HFF-Myc (cell line): ENCODE measurements at regions not wholly inside any gene's neighbourhood (a gene's known extent, or its start where the extent isn't known, plus 50 kb on each side); places are given as distances from the start of the nearest gene placed in this dataset.

Experiments used
- DNase-seq: peaks from one replicate; pipeline ENCODE4 v3.0.0-alpha.2; 2011; ENCODE audit warnings: low read depth; ENCODE audit errors: extremely low read depth
- H3K4me3 ChIP-seq: replicated peaks from 2 replicates; pipeline ENCODE4 v1.5.1; 2011; ENCODE audit warnings: low read depth, mild to moderate bottlenecking, control low read depth, low read length
- TF ChIP-seq, protein P1 (sequence below): IDR thresholded peaks from 2 replicates; pipeline ENCODE4 v1.5.1; 2012; ENCODE audit warnings: mild to moderate bottlenecking, low read depth, low read length, control low read depth; ENCODE audit errors: missing control alignments

DNA sequence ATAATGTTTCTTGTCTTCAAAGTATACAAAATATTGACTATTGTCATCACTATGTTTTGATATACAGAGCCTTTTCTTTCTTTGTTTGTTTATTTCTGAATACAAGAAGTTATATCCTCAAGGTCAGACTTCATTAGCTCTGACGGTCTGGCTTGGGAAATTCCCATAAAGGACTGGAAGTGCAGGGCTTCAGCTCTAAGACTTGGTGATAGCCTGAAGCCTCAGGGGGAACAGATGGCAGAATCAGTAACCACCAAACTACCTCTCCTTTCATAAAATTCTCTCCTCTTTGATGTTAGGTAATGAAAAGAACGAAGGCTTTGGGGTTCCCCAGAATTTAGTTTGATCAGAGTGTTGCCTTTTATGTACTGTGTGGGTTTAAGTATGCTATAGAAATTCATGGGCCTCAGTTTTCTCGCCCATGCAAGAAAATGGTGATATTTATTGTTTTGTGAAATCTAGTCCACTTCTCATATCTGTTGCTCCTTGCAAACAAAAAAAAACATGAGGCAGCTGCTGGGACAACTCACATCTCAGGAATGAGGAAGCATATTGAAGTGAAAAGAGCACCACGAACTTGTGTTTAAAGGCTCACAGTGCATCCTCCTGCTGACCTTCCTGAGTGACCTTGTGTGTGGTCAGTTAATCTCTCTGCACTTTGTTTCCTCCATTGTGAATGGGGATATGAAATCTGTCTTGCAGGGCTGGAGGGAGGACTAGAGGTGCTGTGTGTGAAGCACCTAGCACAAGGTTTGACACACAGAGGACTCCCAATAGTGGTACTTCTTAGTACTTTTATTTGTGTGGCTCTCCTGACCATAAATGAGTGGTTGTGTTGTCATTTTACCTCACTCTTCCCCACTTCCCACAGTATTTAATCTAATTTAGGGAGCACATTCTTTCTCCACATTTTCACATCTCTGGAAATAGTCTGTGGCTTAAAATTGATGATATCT, 569.8 kb upstream of the IL12A start:
- TF ChIP-seq, protein P1, sequence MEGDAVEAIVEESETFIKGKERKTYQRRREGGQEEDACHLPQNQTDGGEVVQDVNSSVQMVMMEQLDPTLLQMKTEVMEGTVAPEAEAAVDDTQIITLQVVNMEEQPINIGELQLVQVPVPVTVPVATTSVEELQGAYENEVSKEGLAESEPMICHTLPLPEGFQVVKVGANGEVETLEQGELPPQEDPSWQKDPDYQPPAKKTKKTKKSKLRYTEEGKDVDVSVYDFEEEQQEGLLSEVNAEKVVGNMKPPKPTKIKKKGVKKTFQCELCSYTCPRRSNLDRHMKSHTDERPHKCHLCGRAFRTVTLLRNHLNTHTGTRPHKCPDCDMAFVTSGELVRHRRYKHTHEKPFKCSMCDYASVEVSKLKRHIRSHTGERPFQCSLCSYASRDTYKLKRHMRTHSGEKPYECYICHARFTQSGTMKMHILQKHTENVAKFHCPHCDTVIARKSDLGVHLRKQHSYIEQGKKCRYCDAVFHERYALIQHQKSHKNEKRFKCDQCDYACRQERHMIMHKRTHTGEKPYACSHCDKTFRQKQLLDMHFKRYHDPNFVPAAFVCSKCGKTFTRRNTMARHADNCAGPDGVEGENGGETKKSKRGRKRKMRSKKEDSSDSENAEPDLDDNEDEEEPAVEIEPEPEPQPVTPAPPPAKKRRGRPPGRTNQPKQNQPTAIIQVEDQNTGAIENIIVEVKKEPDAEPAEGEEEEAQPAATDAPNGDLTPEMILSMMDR = no peak
- no peak for DNase-seq

DNA sequence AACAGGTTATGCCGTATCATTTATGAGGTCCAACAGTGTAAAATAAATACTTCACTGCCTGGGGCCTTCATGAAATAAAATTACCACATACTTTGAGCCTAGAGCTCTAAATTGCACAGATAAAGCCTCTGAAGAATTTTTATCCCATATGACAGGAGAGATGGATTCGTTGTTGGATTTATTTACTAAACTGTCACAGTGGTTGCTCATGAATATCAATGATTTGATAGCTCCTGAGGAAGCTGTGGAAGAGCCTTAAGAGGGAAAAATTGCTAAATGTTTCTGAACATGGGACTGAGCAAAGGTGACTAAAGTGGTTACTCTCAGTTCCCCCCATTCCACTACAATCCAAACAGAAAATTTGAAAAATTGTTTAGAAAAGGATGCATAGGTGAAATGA, 558.9 kb upstream of the IL12A start:
- no peak overlapping the region for H3K4me3 ChIP-seq
- no peak for DNase-seq
- TF ChIP-seq, protein P1 = no peak

More for the DNA sequence above, 569.8 kb upstream of the IL12A start:
- H3K4me3 ChIP-seq = no peak overlapping the region

DNA sequence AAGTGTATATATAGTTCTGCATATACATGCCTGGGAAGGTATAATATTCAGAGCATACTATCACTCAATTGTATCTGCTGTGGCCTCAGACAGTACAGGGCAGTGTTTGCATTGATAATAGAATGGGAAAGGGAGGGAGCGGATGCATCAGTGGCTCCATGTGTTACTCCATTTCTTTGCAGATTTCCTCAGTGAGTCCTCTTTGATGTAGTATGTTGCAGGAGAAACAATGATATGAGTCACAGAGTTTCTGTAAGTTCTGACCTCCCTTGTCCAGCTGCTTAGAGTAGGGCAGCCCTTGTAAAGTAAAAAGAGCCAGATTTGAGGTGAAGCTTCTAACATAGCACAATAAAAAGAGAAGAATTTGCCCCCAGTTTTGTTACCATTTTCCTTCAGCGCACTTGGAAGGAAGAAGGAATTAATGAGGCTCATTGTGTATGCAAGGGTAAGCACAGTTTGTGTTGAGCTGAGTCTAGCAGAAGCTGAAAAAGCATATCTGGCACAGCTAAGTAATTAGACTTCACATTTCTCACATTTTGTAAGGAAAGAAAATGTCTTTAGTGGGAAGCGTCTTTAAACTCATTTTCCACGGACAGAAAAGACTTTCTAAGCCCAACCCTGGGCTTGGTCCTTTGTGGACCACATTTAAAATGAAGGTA, 555.8 kb upstream of the IL12A start:
- TF ChIP-seq, protein P1 = no peak
- H3K4me3 ChIP-seq = no peak overlapping the region
- DNase-seq = no peak

DNA sequence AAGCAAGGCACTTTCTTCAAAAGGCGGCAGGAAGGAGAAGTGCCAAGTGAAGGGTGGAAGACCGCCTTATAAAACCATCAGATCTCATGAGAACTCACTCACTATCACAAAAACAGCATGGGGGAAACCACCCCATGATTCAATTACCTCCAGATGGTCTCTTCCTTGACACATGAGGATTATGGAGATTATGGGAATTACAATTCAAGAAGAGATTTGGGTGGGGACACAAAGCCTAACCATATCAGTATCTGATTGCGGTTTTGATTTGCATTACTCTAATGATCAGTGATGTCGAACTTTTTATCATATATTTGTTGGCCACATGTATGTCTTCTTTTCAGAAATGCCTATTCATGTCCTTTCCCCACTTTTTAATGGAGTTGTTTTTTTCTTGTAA, 549.3 kb upstream of the IL12A start:
- DNase-seq = no peak
- no peak overlapping the region for H3K4me3 ChIP-seq
- TF ChIP-seq, protein P1 = no peak

DNA sequence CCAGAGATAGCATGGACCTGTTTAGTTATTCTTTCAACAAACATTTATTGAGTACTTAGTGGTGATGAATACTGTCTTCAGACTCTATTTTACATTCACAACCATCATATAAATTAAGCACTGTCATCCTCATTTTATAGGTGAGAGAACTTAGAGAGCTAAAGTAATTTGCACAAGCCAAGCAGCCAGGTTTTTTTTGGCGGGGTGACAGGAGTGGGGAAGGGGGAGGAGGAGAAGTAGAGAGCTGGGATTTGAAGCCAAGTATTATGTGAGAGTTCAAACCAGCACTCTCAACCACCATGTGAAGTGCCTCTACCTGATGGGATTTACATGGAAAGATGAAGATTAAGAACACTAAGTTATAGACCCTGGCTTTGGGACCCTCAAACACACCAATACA, 547.4 kb upstream of the IL12A start:
- no peak for DNase-seq

DNA sequence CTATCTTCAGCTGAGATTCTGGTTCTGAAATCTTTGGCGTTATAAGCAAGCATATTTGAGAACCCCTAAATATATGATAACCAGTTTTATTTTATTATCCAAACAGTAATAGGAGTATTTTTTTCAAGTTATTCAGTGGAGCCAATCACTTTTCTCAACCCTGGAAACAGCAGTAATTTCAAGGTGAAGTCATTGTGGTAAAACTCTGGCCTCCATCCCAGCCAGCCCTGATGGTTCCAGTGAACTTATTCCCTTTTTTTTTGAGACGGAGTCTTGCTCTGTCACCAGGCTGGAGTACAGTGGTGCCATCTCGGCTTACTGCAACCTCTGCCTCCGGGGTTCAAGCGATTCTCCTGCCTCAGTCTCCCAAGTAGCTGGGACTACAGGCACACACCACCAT, 545.4 kb upstream of the IL12A start:
- DNase-seq = no peak
- TF ChIP-seq, protein P1 = no peak
- no peak overlapping the region for H3K4me3 ChIP-seq

More for the DNA sequence above, 547.4 kb upstream of the IL12A start:
- no peak overlapping the region for H3K4me3 ChIP-seq
- TF ChIP-seq, protein P1 = no peak
